ENCODE measurements at regions not wholly inside any gene's neighbourhood (a gene's known extent, or its start where the extent isn't known, plus 50 kb on each side); places are given as distances from the start of the nearest gene placed in this dataset.
"Not testable (repeated sequence)": the region's sequence is repeated elsewhere in the genome, so short reads cannot be mapped to it uniquely, and the experiment has no call there.

DNA sequence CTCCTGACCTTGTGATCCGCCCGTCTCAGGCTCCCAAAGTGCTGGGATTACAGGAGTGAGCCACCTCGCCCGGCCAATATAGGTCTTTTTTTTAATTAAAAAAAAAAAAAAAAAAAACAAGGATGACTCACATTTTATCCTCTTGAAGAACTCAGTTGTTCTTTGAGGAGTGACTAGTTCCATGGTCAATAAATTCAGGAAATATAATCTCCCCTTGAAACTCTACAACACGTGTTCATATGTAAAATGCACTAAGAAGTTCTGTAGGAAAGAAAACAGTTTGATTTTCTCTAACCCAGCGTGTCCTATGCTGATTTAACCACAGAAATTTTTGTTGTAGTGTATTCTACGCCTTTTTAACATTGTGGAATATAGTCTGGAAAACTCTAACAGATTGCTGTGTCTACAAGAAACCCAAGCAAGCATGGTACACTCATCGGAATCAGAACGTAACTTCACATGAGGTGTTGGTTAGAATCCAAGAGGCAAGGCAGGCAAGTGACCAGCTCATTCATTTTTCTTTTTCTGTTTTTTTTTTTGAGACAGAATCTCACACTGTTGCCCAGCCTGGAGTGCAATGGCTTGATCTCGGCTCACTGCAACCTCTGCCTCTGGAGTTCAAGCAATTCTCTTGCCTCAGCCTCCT lies 79.0 kb upstream of the ZNF217 start:
- no peak for DNase-seq

DNA sequence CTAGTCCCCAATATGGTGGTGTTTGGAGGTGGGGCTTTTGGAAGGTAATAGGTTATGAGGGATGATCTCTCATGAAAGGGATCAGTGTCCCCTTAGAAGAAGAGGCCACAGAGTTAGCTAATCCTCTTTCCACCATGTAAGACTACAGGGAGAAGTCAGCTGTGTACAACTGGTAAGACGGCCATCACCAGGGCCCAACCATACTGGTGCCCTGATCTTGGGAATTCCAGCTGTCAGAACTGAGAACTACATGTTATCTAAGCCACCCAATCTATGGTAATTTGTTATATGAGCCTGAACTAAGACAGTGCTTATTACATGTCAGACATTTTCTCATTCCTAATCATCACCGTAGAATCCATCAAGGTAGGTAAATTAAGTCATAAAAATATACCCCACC lies 77.7 kb upstream of the ZNF217 start:
- no peak for DNase-seq

DNA sequence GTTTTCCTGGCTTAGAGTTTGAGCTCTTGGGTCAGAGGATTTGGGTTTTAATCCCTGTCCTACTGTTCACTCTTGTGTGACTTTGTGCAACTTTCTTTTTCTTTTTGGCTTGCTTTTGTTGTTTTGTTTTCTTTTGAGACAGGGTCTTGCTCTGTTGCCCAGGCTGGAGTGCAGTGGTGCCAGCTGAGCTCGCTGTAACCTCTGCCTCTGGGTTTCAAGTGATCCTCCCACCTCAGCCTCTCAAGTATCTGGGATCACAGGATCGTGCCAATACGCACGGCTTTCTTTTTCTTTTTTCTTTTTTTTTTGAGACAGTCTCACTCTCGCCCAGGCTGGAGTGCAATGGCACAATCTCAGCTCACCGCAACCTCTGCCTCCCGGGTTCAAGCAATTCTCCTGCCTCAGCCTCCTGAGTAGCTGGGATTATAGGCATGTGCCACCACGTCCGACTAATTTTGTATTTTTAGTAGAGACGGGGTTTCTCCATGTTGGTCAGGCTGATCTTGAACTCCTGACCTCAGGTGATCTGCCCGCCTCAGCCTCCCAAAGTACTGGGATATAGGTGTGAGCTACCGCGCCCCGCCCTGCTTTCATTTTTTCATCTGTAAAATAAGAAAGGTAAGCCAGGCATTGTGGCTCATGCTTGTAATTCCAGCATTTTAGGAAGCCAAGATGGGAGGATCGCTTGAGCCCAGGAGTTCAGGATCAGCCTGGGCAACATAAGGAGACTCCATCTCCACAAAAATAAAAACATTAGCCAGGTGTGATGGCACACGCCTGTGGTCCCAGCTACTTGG lies 76.1 kb upstream of the ZNF217 start:
- not testable (repeated sequence) for DNase-seq

DNA sequence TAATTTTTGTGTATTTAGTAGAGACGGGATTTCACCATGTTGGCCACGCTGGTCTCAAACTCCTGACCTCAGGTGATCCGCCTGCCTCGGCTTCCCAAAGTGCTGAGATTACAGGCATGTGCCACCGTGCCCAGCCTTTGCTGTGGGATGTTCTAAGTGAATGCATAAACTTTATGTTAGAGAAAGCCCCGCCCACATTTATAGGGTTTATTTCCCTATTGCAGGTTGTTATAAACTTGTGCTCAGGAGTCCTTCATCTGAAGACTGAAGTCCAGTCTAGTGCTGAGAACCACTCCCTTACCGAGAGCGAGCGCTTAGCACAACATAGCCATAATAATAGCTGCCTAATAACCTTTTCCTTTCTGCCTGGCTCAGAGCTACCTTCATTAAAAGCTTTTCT lies 75.4 kb upstream of the ZNF217 start:
- no peak for DNase-seq

DNA sequence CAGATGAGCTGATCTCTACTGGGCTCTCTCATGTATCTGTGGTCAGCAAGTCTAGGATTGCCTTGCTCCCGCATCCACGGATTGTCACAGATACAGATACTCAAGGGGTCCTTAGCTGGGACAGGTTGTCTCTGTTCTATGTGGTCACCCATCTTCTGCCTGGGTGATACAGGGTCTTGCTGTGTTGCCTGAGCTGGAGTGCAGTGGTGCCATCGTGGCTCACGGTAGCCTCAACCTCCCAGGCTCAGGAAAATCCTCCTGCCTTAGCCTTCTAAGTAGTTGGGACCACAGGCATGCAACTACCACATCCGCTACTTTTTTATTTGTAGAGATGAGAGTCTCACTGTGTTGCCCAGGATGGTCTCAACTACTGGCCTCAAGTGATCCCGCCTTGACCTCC lies 72.5 kb upstream of the ZNF217 start:
- no peak for DNase-seq

DNA sequence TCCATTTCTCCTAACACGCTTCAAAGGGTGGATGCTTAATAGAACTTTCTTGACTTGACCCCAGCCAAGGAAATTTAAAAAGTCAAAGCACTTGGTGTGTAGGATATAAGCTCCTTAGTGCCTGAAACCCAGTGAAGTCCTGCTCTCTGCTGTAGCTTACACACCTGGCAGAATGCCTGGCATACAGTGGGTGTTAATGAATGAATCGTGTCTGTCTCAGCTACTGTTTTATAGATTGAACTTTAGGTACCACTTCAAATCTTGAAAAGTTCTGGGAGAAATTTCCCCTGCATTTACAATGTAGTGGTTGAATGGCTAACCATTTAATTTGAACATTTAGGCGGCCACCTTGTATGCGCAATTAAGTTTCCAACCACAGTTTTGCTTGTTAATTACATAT lies 70.5 kb upstream of the ZNF217 start:
- DNase-seq, result no peak

DNA sequence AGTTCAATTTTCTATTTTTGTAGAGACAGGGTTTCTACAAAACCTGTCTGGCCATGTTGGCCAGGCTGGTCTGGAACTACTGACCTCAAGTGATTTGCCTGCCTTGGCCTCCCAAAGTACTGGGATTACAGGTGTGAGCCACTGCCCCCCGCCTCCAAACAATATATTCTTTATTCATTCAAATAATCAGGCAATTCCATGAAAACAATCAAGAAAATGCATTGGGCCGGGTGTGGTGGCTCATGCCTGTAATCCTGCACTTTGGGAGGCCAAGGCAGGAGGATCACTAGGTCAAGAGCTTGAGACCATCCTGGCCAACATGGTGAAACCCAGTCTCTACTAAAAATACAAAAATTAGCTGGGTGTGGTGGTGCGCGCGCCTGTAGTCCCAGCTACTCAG lies 69.9 kb upstream of the ZNF217 start:
- DNase-seq, result not testable (repeated sequence)

DNA sequence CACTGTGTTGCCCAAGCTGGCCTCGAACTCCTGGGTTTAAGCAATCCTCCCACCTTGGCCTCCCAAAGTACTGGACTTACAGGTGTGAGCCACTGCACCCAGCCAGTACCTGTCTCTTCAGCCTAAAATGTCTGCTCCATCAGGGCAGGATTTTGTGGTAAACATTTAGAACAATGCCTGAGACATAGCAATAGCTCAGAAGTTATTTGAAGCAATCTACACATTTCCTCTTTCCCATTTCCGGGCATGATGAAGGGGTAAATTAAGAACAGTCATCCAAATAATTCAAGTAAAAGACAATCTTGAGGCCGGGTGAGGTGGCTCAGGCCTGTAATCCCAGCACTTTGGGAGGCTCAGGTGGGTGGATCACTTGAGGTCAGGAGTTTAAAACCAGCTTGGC lies 69.0 kb upstream of the ZNF217 start:
- no peak for DNase-seq

DNA sequence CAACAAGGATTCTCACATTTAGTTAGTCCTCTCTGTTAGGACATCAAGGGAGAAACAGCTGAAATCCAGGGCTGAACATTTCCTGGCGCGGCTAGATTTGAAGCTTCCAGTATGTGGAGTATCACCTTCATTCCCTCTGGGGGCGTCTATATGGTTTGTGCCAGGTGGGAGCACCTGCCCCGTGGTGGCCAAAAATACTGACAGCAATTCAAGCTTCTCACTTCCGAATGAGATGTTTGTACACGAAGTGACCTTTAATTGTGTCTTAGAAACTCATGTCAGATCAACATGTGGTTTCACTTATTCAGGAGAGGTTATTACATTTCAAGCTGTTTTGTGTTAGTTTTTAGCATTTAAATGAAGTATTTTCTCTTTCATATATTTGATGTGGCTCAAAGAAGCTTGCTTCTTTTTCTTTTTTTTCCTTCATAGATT lies 67.3 kb upstream of the ZNF217 start:
- DNase-seq, result no peak

DNA sequence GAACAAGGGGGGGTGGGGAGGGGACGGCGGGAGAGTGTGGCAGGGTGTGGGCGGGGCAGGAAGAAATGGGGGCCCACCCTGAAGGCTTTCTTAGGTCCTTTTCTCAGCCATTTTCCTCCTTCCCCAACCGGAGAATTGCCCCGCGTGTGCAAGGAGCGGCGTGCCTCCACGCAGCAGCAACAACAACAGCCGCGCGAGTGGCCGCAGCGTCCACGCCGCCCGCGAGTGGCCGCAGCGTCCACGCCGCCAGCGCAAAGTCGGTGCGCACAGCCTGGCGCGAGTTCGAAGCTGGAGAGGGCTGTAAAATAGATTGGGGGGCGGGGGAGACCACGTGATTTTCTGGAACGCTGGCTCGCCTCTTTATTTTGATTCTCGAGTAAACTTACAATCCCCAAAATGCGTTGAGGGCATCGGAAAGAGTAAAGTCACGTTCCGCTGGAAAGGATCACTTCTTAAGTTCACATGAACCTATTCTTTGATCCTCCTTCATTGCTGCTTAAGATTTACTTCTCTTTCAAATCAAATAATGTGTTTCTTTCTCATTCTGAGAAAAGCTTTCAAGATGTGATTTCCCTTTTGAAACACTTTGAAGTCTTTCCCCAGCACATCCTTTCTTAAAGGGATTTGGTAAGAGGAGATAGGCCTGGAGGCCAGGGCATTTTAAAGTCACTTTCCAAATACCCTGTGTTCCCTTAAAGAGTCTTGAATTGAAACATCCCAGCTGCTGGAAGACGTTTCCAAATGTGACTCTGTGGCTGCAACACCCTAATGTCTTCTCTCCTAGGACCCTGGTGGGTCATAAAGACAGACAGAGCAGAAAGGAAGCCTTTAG lies 66.7 kb upstream of the ZNF217 start:
- DNase-seq, result peak in 13 of 58 donors; percentile 2 to 40 (median 9)

DNA sequence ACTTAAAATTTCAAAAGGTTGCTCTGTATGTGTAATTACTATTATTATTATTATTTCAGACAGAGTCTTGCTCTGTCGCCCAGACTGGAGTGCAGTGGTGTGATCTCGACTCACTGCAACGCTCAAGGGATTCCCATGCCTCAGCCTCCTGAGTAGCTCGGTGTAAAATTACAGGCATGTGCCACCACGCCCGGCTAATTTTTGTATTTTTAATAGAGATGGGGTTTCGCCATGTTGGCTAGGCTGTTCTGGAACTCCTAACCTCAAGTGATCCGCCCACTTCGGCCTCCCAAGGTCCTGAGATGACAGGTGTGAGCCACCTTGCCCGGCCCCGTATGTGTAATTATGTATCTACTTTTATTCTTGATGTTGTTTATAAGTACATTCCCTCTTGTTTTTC lies 65.3 kb upstream of the ZNF217 start:
- DNase-seq, result no peak

DNA sequence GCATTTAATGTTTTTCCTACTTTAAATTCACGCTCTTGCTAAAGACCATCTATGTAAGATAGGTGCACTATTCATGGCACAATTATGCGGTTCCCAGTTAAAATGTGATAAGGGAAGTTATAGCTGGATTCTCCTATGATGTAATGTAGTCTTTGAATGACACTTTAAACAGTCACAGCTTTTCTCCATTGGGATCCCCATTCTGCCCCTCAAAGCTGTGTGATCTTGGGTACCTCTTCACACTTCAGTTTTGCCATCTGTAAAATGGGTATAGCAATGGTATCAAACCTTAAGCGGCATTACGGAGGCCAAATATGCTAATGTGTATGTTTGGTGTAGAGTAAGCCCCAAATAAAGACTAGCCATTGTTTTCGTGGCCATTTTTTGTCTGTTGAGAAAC lies 64.7 kb upstream of the ZNF217 start:
- DNase-seq, result no peak

DNA sequence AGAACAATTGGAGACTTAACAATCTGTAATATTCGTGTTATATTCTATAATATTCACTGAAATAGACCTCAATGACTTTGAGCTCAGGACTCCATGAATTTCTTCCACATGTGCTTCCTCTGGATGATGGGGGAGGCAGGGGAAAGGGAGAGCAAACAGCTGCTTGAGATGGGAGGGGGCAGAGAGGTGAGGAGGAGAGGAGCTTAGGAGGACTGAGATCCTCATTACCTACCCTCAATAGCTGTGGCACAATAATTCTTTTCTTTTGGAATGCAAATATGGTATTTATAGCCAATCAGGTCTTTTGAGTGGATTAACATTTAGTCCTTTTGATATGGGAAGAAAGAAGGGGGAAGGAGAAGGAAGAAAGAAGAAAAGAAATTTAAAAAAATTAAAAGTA lies 64.1 kb upstream of the ZNF217 start:
- DNase-seq, result no peak

DNA sequence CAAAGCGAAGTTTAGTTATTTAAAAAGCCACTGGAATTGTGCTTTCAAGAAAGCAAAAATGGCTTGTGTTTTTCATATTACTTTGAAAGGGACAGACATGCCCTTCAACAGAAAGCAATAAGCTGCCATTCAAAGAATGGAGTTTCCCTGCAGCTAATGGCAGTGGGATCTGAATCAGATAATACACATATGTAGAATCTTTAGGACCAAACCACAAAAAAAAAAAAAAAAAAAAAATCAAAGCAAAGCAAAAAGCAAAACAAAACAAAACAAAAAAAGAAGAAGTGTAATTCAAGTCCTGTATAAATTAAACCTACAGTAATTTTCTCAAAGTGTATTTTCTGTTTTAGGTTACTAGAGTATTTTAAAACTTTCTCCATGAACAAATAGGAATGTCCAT lies 63.6 kb upstream of the ZNF217 start:
- DNase-seq, result no peak

DNA sequence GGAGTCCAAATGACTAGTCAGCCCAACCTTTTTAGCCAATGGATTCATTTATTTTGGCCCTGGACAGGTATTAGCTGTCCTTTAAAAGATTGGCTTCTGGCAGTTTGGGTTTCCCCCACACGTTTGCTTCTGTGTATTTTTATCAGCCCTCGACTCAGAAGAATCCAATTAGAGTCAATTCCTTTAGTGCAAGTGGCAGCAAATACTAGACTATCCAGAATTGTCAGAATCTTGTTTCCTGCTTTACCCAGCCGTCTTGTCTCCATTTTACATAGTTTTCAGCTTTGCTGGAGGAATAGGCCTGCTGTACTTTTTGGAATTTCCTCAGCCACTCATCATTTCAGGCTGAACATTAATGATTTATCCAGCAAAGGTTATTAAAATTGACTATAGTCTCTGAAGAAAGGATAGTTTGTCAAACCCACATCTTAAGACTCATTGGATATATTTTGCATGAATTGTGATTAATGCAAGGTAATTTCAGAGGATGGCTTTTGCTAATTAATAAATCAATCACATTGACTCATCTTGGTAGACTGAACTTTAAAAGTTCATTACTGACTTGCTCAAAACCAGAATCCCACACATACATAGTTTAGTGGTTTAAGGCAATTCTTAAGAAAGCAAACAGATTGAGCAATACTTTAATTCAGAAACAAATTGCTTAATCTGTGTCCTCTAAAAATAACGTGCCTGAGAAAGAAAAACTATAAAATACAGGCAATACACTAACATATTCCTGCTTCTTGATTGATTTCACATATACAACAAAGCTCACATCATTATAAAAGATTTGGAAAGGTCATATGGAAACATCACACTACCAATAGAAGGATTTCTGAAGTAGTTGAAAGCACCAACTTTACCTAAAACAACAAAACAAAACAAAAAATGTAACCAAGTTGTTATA lies 62.9 kb upstream of the ZNF217 start:
- DNase-seq, result no peak

DNA sequence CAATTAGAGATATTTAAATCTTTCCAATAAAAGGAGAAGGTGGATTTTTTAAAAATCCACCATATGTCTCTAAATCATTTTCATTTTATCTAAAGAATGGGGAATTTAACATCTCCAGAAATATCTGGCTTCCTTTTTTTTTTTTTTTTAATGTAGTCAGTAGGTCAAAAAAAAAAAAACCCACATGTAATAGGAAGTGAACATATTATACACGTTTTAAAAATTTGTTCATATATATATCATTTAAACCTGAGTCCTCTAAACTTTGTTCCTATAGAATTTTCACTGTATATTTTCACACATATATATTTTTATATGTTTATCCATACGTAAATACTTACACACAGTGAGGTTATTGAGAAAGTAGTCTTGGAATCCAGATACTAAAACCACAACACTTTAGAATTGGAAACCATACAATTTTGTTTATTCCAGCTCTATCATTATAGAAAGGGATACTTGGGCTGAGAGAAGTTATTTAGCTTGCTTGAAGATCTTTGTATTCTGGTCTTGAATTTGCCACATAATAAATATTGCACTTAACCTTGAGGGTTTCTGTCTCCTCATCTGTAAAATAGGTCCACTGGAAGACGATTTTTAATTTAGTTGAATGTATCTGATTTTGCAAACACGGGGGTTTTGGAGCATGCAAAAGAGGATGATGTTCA lies 62.1 kb upstream of the ZNF217 start:
- no peak for DNase-seq

DNA sequence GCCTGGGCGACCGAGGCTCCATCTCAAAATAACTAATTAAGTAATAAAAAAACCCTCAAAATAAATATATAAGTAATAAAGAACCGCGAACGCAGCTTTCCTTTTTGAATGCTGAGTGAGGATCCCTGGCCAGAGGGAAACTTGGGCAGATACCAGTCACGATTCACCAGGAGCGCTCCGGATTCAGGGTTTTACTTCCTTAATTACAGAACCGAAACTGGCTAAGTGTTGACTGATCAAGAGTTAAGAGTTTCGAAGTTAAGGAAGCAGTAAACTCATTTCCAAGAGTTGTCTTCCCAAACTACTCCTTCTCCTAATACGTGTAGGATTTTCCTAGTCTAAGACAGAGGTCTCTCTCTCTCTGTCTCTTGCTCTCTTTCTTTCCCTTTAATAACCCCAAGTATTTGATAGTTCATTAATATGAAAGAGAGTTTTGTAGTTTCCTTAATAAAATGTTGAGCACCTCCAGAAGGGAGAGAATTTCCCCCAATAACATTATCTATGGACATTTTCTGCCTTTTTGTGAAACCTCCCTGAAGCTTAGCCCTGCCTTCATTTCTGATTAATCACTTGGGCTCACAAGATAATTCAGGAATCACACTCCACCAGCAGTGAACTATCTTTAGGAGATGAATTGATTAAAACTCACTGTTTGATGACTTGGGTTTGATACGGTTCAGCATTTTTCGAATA lies 61.4 kb upstream of the ZNF217 start:
- DNase-seq, result peak in 1 of 58 donors; percentile 3

DNA sequence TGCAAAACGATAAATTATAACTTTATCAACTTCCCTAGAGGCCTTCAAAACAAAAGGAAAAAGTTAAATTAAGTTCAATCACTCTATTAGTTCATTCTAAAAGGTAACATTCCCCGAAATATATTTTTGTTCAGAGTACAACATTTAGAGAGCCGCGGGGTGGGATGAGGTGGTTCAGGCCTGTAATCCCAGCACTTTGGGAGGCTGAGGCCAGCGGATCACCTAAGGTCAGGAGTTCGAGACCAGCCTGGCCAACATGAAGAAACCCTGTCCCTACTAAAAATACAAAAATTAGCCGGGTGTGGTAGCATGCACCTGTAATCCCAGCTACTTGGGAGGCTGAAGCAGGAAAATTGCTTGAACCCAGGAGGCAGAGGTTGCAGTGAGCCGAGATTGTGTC lies 60.9 kb upstream of the ZNF217 start:
- DNase-seq, result not testable (repeated sequence)

DNA sequence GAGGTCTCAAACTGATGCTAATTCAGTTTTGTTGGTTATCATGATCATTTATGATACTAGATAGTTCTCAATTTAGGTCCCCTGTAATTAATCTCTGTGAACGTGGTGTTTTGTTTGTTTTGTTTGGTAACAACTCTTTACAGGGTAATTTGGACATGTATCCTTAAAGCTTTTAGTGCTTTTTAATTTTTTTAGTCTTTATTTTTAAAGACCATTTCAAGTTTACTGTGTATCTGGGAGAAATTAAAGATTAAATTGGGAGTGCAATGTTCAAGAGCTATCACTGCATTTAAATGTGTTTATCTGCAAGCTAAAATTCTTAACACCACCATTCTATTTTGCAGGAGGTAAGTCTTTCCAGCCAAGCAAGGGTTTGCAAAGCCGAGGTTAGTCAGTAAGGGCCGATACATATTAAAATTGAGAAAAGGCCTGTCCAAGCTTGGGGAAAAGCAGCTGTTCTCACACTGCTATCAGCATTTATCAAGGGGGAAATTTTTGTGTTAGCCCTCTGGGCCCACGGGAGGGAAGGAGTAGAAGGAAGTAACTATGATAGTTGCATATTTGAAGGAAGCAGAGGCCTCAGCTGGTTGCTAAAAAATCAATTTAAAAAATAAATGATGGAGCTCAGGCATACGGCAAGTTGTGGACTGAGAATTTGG lies 59.3 kb upstream of the ZNF217 start:
- DNase-seq, result no peak
